Body of pancreas (tissue), 4 donors: ENCODE measurements at regions not wholly inside any gene's neighbourhood (a gene's known extent, or its start where the extent isn't known, plus 50 kb on each side); places are given as distances from the start of the nearest gene placed in this dataset.

Experiments used
- ATAC-seq: fragments of 150-250 bp; one replicate; pipeline ENCODE4 v1.9.1; 2016
- DNase-seq, 4 donors: peaks; one replicate each; pipeline ENCODE4 v3.0.0-alpha.2; 2019
- H3K27ac ChIP-seq, 4 donors: fragments of 200-600 bp; sonication (generic); 1 replicate in 3 of 4; 2 replicates in 1 of 4; pipeline versions ENCODE4 v1.5.1 to v1.6.1; 2016 to 2019; ENCODE audit warnings: mild to moderate bottlenecking in 1 of 4, mixed read lengths in 1 of 4, moderate library complexity in 1 of 4
- H3K27me3 ChIP-seq, 2 donors: fragments of 200-600 bp; sonication (generic); one replicate each; pipeline ENCODE4 v1.6.0; 2016; ENCODE audit warnings: mild to moderate bottlenecking in 1 of 2
- H3K36me3 ChIP-seq, 2 donors: fragments of 200-600 bp; sonication (generic); replicated peaks in 1 of 2; 2 replicates each; pipeline ENCODE4 v1.5.1; 2016; ENCODE audit warnings: low read depth in 2 of 2; ENCODE audit not compliant: insufficient read depth in 1 of 2
- H3K4me1 ChIP-seq: fragments of 200-600 bp; sonication (generic); one replicate; pipeline ENCODE4 v1.6.0; 2016
- H3K4me3 ChIP-seq, 2 donors: fragments of 200-600 bp; sonication (generic); 1 replicate in 1 of 2; 2 replicates in 1 of 2; pipeline ENCODE4 v1.5.1; 2016 to 2019
- H3K9me3 ChIP-seq, 3 donors: fragments of 200-600 bp; sonication (generic); 1 replicate in 2 of 3; 2 replicates in 1 of 3; pipeline ENCODE4 v1.5.1; 2016
- POLR2A ChIP-seq, 3 donors: fragments of 450-650 bp; IDR thresholded peaks; one replicate each; pipeline ENCODE4 v1.6.1; 2016; ENCODE audit warnings: antibody characterized with exemption in 3 of 3, mild to moderate bottlenecking in 2 of 3
- WGBS, 2 donors: methylation state at CpG; one replicate each; pipeline ENCODE4 v1.1.5; 2017; 5-methylcytosine and 5-hydroxymethylcytosine counted together
- intact Hi-C: fragments of 100-400 bp; cut with DNase I; formaldehyde crosslinking; loops from one replicate; pipeline ENCODE4 v1.15.1; 2023
- TF ChIP-seq, protein P1 (sequence below), 7 experiments: fragments of 450-650 bp in 4 of 7; fragments of 200-600 bp in 3 of 7; sonication (generic) in 3 of 7; IDR thresholded peaks; one replicate each; pipeline ENCODE4 v1.5.1; 2016 to 2019; ENCODE audit warnings: antibody characterized with exemption in 7 of 7

DNA sequence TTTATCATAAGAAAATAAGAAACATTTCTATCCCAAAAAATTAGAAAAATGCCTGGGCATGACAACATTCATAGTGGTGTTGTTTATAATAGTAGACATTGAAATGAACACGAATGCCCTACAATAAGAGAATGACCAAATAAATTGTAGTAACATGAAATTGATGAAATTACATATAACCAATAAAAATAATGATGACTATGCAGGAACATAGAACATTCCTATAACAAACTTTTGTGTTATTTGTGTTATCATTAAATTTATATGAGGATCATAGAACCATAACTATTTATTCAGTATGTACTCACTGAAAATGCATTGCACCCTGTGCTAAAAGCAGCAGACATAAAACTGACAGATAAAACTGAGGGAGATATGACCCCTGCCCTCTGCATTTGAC lies 399.7 kb downstream of the CBLN4 start:
- intact Hi-C loops: no loop called here
- no peaks in the 10 kb centered on the region for H3K27me3 ChIP-seq
- ATAC-seq: no peak
- H3K4me3 ChIP-seq: no peak overlapping the region
- no peaks in the 10 kb centered on the region for H3K36me3 ChIP-seq
- TF ChIP-seq, protein P1, sequence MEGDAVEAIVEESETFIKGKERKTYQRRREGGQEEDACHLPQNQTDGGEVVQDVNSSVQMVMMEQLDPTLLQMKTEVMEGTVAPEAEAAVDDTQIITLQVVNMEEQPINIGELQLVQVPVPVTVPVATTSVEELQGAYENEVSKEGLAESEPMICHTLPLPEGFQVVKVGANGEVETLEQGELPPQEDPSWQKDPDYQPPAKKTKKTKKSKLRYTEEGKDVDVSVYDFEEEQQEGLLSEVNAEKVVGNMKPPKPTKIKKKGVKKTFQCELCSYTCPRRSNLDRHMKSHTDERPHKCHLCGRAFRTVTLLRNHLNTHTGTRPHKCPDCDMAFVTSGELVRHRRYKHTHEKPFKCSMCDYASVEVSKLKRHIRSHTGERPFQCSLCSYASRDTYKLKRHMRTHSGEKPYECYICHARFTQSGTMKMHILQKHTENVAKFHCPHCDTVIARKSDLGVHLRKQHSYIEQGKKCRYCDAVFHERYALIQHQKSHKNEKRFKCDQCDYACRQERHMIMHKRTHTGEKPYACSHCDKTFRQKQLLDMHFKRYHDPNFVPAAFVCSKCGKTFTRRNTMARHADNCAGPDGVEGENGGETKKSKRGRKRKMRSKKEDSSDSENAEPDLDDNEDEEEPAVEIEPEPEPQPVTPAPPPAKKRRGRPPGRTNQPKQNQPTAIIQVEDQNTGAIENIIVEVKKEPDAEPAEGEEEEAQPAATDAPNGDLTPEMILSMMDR (IDR thresholded peaks at IDR 0.05): no peak
- TF ChIP-seq POLR2A (IDR thresholded peaks at IDR 0.05): no peak
- no peak for DNase-seq
- H3K9me3 ChIP-seq: no peaks in the 10 kb centered on the region
- H3K27ac ChIP-seq: no peak overlapping the region
- H3K4me1 ChIP-seq: no peaks in the 10 kb centered on the region
- WGBS, 2 donors: 51 to 65% methylated on average over 1 of the region's 1 CpG

DNA sequence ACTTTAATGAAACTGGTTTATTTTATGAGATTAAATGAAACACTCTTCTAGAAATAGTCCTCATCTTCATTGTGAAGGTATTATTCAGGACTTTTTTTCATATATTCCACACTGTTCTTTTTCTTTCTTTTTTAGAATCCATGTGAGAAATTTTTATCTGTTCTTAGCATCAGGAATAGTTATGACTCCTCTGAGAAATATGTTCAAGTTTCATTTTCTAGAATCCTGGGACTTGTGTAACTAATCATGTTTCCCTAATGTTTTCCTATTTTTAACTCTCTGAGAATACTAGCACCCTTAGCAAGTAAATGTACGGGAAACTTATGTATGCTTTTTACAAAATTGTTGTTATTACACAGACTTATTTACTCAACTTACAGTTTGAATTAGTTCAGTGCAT lies 407.8 kb downstream of the CBLN4 start:
- DNase-seq (no peak), ATAC-seq (no peak)
- intact Hi-C loops: no loop called here
- H3K4me1 ChIP-seq: no peaks in the 10 kb centered on the region
- TF ChIP-seq, protein P1 (IDR thresholded peaks at IDR 0.05): no peak
- no peak for TF ChIP-seq POLR2A (IDR thresholded peaks at IDR 0.05)
- no peak overlapping the region for H3K27ac ChIP-seq
- no peaks in the 10 kb centered on the region for H3K27me3 ChIP-seq
- H3K4me3 ChIP-seq: no peak overlapping the region
- WGBS, 2 donors: 69 to 77% methylated on average over 1 of the region's 1 CpG
- no peaks in the 10 kb centered on the region for H3K9me3 ChIP-seq
- no peaks in the 10 kb centered on the region for H3K36me3 ChIP-seq

DNA sequence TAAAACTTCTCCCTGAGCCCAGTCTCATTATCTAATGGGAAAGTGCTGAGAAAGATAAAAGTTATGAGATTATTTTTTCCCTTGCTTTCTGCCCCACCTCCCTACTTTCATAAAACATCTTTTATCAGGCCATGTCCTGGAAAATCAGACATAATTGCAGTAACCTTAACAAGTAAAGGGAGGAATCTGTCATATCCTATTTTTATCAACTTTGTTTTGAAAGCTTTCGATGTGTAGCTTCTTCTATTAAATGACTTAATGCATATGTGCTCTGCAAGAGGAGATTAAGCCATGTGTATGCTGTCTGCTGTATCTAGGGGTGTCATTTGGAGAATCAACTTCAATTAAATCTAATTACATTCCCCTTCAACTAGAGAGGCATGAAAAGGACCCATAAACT lies 408.9 kb downstream of the CBLN4 start:
- no peaks in the 10 kb centered on the region for H3K4me1 ChIP-seq
- ATAC-seq: no peak
- TF ChIP-seq, protein P1 (IDR thresholded peaks at IDR 0.05): no peak
- no peak for TF ChIP-seq POLR2A (IDR thresholded peaks at IDR 0.05)
- intact Hi-C loops: no loop called here
- DNase-seq: no peak
- H3K27me3 ChIP-seq: no peaks in the 10 kb centered on the region
- H3K4me3 ChIP-seq: no peak overlapping the region
- H3K27ac ChIP-seq: no peak overlapping the region
- H3K36me3 ChIP-seq: no peaks in the 10 kb centered on the region
- WGBS, 2 donors: 74 to 79% methylated on average over 1 of the region's 1 CpG
- no peaks in the 10 kb centered on the region for H3K9me3 ChIP-seq

DNA sequence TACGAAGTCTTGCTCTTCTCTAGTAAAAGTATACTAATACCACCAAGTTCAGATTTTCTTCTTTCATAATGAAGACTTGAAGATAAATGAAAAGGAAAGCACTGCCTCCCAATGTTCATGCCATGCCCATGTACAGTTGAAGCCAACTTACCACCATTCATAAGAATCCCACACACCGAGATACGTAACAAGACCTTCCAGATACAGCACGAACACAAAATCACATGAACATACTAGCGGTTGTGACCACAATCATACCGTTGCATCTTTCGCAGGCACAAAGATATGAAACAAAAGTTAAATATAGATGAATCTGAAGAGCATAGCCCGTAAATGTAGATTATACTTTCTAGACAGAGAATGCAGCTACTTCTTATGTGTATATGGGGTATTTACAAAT lies 412.5 kb downstream of the CBLN4 start:
- TF ChIP-seq, protein P1 (IDR thresholded peaks at IDR 0.05): no peak
- no peak for TF ChIP-seq POLR2A (IDR thresholded peaks at IDR 0.05)
- ATAC-seq: no peak
- Histone ChIP-seq H3K9me3 (no peaks in the 10 kb centered on the region), H3K36me3 (no peaks in the 10 kb centered on the region), H3K27ac (no peak overlapping the region), H3K4me1 (no peaks in the 10 kb centered on the region), H3K27me3 (no peaks in the 10 kb centered on the region), H3K4me3 (no peak overlapping the region)
- intact Hi-C loops: no loop called here
- DNase-seq: no peak
- 73 to 83% methylated on average over 8 of the region's 8 CpGs for WGBS, 2 donors

DNA sequence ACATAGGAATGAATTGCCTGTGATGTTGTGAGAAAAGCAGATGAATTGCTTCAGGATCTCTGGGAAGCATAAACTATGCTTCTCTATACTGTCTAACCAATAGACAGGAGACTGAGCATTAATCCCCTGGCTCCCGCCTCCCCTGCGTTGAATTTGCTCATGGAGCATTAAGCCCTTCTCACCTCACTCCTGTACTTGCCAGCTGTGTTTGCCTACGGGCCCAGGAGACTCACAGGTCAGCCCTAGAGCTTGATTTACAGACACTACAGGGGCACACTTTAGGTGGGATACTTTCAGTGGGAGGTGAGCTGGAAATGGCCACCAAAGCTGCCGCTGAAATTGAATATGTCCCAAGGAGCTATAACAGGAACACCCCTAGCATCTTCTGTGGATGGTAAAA lies 418.7 kb downstream of the CBLN4 start:
- Histone ChIP-seq H3K27ac (no peak overlapping the region), H3K9me3 (no peaks in the 10 kb centered on the region), H3K27me3 (no peaks in the 10 kb centered on the region), H3K36me3 (no peaks in the 10 kb centered on the region), H3K4me1 (no peaks in the 10 kb centered on the region), H3K4me3 (no peak overlapping the region)
- DNase-seq (no peak), ATAC-seq (no peak)
- 26 to 39% methylated on average over 4 of the region's 4 CpGs for WGBS, 2 donors
- no peak for TF ChIP-seq POLR2A (IDR thresholded peaks at IDR 0.05)
- TF ChIP-seq, protein P1 (IDR thresholded peaks at IDR 0.05): no peak
- intact Hi-C loops: no loop called here
